DND-41 (cell line): ENCODE measurements at regions not wholly inside any gene's neighbourhood (a gene's known extent, or its start where the extent isn't known, plus 50 kb on each side); places are given as distances from the start of the nearest gene placed in this dataset.
A peak's percentile ranks its signal among the peaks of the same experiment; 100 is the strongest.
"Not testable (repeated sequence)": the region's sequence is repeated elsewhere in the genome, so short reads cannot be mapped to it uniquely, and the experiment has no call there.

Experiments used
- ATAC-seq: fragments of 200-7000 bp; cut with Tn5 transposase; 3 replicates; pipeline ENCODE4 v1.9.1; 2021; ENCODE audit warnings: low read depth; ENCODE audit not compliant: insufficient read depth
- DNase-seq: peaks from one replicate; pipeline ENCODE4 v3.0.0-alpha.2; 2020
- H2AFZ ChIP-seq: 2 replicates; pipeline ENCODE4 v1.6.0; 2012; ENCODE audit warnings: low read depth, low read length
- H3K27ac ChIP-seq: 2 replicates; pipeline ENCODE4 v1.5.1; 2012; ENCODE audit warnings: low read length, inconsistent platforms
- H3K27me3 ChIP-seq: fragments of 200-600 bp; sonication (generic); 2 replicates; pipeline ENCODE4 v1.6.0; 2012; ENCODE audit warnings: low read length, mild to moderate bottlenecking, inconsistent platforms; ENCODE audit not compliant: insufficient read depth, poor library complexity
- H3K36me3 ChIP-seq: 2 replicates; pipeline ENCODE4 v1.5.1; 2012; ENCODE audit warnings: low read length, inconsistent platforms; ENCODE audit not compliant: insufficient read depth
- H3K4me1 ChIP-seq: 2 replicates; pipeline ENCODE4 v1.5.1; 2012; ENCODE audit warnings: mild to moderate bottlenecking, low read length; ENCODE audit not compliant: insufficient read depth
- H3K4me2 ChIP-seq: 2 replicates; pipeline ENCODE4 v1.6.0; 2012; ENCODE audit warnings: mild to moderate bottlenecking, moderate library complexity, low read length, inconsistent platforms; ENCODE audit not compliant: insufficient read depth
- H3K4me3 ChIP-seq, 2 experiments: fragments of 200-600 bp in 1 of 2; shearing (Covaris generic) in 1 of 2; 2 replicates each; pipeline ENCODE4 v1.5.1; 2012 to 2016; ENCODE audit warnings: inconsistent platforms in 2 of 2, low read length in 2 of 2, mild to moderate bottlenecking in 2 of 2, low read depth in 1 of 2, moderate library complexity in 1 of 2
- H3K79me2 ChIP-seq: 2 replicates; pipeline ENCODE4 v1.6.0; 2012; ENCODE audit warnings: low read length, inconsistent platforms; ENCODE audit not compliant: insufficient read depth
- H3K9ac ChIP-seq: 2 replicates; pipeline ENCODE4 v1.6.0; 2012; ENCODE audit warnings: low read depth, mild to moderate bottlenecking, inconsistent platforms, low read length, moderate library complexity
- H3K9me3 ChIP-seq: 2 replicates; pipeline ENCODE4 v1.5.1; 2012; ENCODE audit warnings: low read length, moderate library complexity, mild to moderate bottlenecking, inconsistent platforms; ENCODE audit not compliant: insufficient read depth, severe bottlenecking
- H4K20me1 ChIP-seq: 2 replicates; pipeline ENCODE4 v1.6.0; 2012; ENCODE audit warnings: low read length; ENCODE audit not compliant: insufficient read depth
- CTCF ChIP-seq: IDR thresholded peaks from 2 replicates; pipeline ENCODE4 v1.5.1; 2012; ENCODE audit warnings: borderline replicate concordance, low read length, moderate library complexity, mild to moderate bottlenecking; ENCODE audit not compliant: poor library complexity, severe bottlenecking; ENCODE audit errors: extremely low read depth
- EZH2 ChIP-seq: IDR thresholded peaks from 3 replicates; pipeline ENCODE4 v1.6.1; 2012; ENCODE audit warnings: borderline replicate concordance, low read depth, mild to moderate bottlenecking, moderate library complexity, low read length, inconsistent platforms; ENCODE audit not compliant: severe bottlenecking

- no peak overlapping the region for H3K4me3 ChIP-seq
Observed at GRCh38 chr3:173287361-173287760, 110.2 kb upstream of the NLGN1 start.

GRCh38 chr3:173286507-173286906 is 111.0 kb upstream of the NLGN1 start:
- not testable (repeated sequence) for H3K79me2 ChIP-seq, H3K27me3 ChIP-seq, H3K9ac ChIP-seq, H3K4me3 ChIP-seq, H3K27ac ChIP-seq, H3K9me3 ChIP-seq, H3K36me3 ChIP-seq, H3K4me1 ChIP-seq, DNase-seq, H2AFZ ChIP-seq, H4K20me1 ChIP-seq, ATAC-seq, H3K4me2 ChIP-seq

More at GRCh38 chr3:173287361-173287760, 110.2 kb upstream of the NLGN1 start:
- no peak for DNase-seq
- Histone ChIP-seq H3K9me3 (no peaks in the 10 kb centered on the region), H4K20me1 (no peaks in the 10 kb centered on the region), H3K27me3 (no peaks in the 10 kb centered on the region), H3K27ac (no peak overlapping the region), H3K9ac (no peak overlapping the region), H3K36me3 (no peaks in the 10 kb centered on the region), H3K4me1 (no peaks in the 10 kb centered on the region), H3K79me2 (no peaks in the 10 kb centered on the region), H3K4me2 (no peak overlapping the region), H2AFZ (no peak overlapping the region)
- TF ChIP-seq CTCF: no peak
- no peak for ATAC-seq

- H2AFZ ChIP-seq: no peak overlapping the region
- no peak overlapping the region for H3K4me2 ChIP-seq
- TF ChIP-seq CTCF: no peak
- TF ChIP-seq EZH2: no peak
- H3K36me3 ChIP-seq: no peaks in the 10 kb centered on the region
- H3K9me3 ChIP-seq: no peaks in the 10 kb centered on the region
- H3K4me3 ChIP-seq: no peak overlapping the region
- no peak for ATAC-seq
- no peak overlapping the region for H3K27ac ChIP-seq
- no peak overlapping the region for H3K9ac ChIP-seq
- H3K4me1 ChIP-seq: no peaks in the 10 kb centered on the region
- H3K79me2 ChIP-seq: no peaks in the 10 kb centered on the region
- no peak for DNase-seq
- H3K27me3 ChIP-seq: no peaks in the 10 kb centered on the region
- no peaks in the 10 kb centered on the region for H4K20me1 ChIP-seq
Observed at GRCh38 chr3:173284301-173284700, 113.2 kb upstream of the NLGN1 start.

- no peak for ATAC-seq
- Histone ChIP-seq H3K4me1 (no peaks in the 10 kb centered on the region), H3K27ac (no peak overlapping the region), H3K9ac (no peak overlapping the region), H3K4me3 (no peak overlapping the region), H3K79me2 (no peaks in the 10 kb centered on the region), H4K20me1 (no peaks in the 10 kb centered on the region), H2AFZ (no peak overlapping the region), H3K27me3 (no peaks in the 10 kb centered on the region), H3K36me3 (no peaks in the 10 kb centered on the region), H3K4me2 (no peak overlapping the region), H3K9me3 (no peaks in the 10 kb centered on the region)
- DNase-seq: peak; percentile 11
- TF ChIP-seq EZH2: no peak
- TF ChIP-seq CTCF: peak; percentile 49
Observed at GRCh38 chr3:173275740-173276139, 121.8 kb upstream of the NLGN1 start.
